Pulmonary artery endothelial cell (primary cell): ENCODE measurements at regions not wholly inside any gene's neighbourhood (a gene's known extent, or its start where the extent isn't known, plus 50 kb on each side); places are given as distances from the start of the nearest gene placed in this dataset.

ENCODE experiments used
- DNase-seq: peaks from one replicate; pipeline ENCODE4 v3.0.0-alpha.2; 2011; ENCODE audit warnings: low read depth, low spot score

DNA sequence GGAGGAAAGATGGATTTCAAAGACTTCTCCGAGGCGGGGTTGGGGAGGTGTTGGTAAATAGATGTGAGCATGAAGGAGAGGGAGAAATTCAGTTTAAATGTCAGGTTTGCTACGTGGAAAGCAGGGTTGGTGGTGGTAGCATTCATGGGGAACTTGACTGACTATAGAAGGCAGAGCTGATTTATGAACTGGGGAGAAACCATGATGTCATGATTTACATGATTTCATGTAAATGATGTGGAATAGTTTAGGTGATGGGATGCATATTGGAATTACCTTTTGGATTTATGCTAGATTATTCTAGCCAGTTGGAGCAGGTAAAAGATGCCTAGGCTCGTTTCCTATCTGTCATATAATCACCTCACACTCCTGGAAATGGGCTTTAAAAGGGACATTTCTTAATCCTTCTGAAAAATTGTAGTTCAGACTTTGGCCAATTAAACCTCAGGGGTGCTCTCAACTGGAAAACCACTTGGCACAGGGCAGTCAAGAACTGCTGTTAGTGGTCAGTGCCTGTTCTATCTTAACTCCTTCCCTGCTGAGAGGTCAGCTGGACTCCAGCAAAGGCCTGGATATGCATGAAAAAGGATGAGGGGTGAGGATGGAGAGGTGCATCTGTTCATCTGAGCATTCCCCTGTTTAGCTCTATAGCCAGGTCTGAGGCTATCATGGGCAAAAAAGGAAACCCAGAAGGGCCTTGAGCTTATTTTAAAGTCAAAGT lies 50.1 kb upstream of the BASP1 start:
- DNase-seq, result no peak
